ENCODE measurements at regions not wholly inside any gene's neighbourhood (a gene's known extent, or its start where the extent isn't known, plus 50 kb on each side); places are given as distances from the start of the nearest gene placed in this dataset.

GRCh38 chr2:196563876-196564275, 75.6 kb upstream of the CCDC150 start:
- TF ChIP-seq CTCF (IDR thresholded peaks at IDR 0.05; ENCODE audit: borderline replicate concordance, extremely low read depth, insufficient read depth), result no peak
- Histone ChIP-seq H3K4me3 (ENCODE audit: low read length in 3 of 3) (no peak overlapping the region), H3K27ac (ENCODE audit: low read depth in 2 of 2, low read length in 2 of 2) (no peak overlapping the region), H3K9ac (ENCODE audit: low read length in 3 of 3) (no peak overlapping the region), H3K9me3 (ENCODE audit: control insufficient read depth in 2 of 3, insufficient read depth in 1 of 3, low read length in 3 of 3) (peaks cover 0 to 5% (median 0%) of the 10 kb centered on the region in 3 donors), H3K36me3 (ENCODE audit: control insufficient read depth in 2 of 3, insufficient read depth in 3 of 3, low read length in 3 of 3) (no peaks in the 10 kb centered on the region), H3K27me3 (ENCODE audit: control insufficient read depth, insufficient read depth, low read length) (no peaks in the 10 kb centered on the region), H3K4me1 (ENCODE audit: control insufficient read depth in 2 of 3, insufficient read depth in 2 of 3, low read depth in 1 of 3, low read length in 3 of 3) (no peaks in the 10 kb centered on the region)
- FAIRE-seq (no peak), DNase-seq (no peak)
- intact Hi-C loops (cut with DNase I), result no loop called here

DNA sequence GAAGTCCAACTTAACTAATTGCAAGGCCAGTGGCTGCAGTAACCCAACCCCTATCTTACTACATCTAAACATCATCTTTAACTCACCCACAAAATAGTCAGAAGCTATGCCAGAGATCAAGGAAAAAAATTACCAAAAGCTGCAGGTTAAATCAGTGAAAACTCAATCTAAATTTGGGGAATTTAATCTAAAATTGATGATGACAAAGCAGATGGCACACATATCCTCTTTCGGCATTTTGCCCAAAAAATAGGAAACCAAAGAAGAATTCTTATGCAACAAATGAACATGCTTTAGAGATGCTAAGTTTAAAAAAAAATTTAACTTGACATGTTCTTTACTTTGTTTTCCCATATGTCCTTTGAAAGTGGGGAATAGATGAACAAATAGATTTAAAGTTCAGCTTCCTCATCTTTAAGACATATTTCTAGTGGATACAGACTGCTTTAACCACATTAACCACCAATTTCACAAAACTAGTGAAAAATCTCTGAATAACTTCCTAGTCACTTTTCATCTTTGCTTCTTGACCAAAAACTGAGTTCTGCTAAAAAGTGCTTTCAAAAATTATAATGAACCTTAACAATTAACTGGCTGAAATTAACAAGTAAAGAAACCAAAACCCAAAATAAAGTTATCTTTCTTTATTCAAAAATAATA, 74.3 kb upstream of the CCDC150 start:
- no peaks in the 10 kb centered on the region for H3K4me1 ChIP-seq (ENCODE audit: control insufficient read depth in 2 of 3, insufficient read depth in 2 of 3, low read depth in 1 of 3, low read length in 3 of 3)
- TF ChIP-seq CTCF (IDR thresholded peaks at IDR 0.05; ENCODE audit: borderline replicate concordance, extremely low read depth, insufficient read depth), result no peak
- H3K27me3 ChIP-seq (ENCODE audit: control insufficient read depth, insufficient read depth, low read length), result no peaks in the 10 kb centered on the region
- no peak overlapping the region for H3K4me3 ChIP-seq (ENCODE audit: low read length in 3 of 3)
- DNase-seq (no peak), FAIRE-seq (no peak)
- H3K9me3 ChIP-seq (ENCODE audit: control insufficient read depth in 2 of 3, insufficient read depth in 1 of 3, low read length in 3 of 3), result peaks cover 0 to 5% (median 0%) of the 10 kb centered on the region in 3 donors
- H3K27ac ChIP-seq (ENCODE audit: low read depth in 2 of 2, low read length in 2 of 2), result no peak overlapping the region
- H3K9ac ChIP-seq (ENCODE audit: low read length in 3 of 3), result no peak overlapping the region
- intact Hi-C loops (cut with DNase I), result no loop called here
- no peaks in the 10 kb centered on the region for H3K36me3 ChIP-seq (ENCODE audit: control insufficient read depth in 2 of 3, insufficient read depth in 3 of 3, low read length in 3 of 3)

DNA sequence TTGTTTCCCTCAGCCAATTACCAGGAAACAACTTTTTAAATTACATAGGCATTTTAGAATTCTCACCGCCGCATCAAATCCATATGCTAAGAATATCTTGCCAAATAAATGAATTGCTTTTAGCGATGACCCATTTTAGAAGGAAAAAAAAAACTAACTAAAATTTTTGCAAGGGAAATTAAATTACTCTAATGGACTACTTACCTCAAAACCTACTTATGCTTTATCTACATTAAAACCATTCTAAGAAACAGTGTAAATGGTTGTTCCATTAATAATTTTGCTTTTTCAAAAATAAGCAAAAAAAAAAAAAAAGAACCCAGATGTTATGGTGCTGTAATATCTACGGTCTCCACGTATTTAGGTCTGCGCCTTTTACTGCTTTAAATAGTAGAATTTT, 73.5 kb upstream of the CCDC150 start:
- Histone ChIP-seq H3K27ac (ENCODE audit: low read depth in 2 of 2, low read length in 2 of 2) (no peak overlapping the region), H3K9ac (ENCODE audit: low read length in 3 of 3) (no peak overlapping the region), H3K4me3 (ENCODE audit: low read length in 3 of 3) (no peak overlapping the region), H3K36me3 (ENCODE audit: control insufficient read depth in 2 of 3, insufficient read depth in 3 of 3, low read length in 3 of 3) (no peaks in the 10 kb centered on the region), H3K27me3 (ENCODE audit: control insufficient read depth, insufficient read depth, low read length) (no peaks in the 10 kb centered on the region), H3K4me1 (ENCODE audit: control insufficient read depth in 2 of 3, insufficient read depth in 2 of 3, low read depth in 1 of 3, low read length in 3 of 3) (no peaks in the 10 kb centered on the region), H3K9me3 (ENCODE audit: control insufficient read depth in 2 of 3, insufficient read depth in 1 of 3, low read length in 3 of 3) (peaks cover 0 to 4% (median 0%) of the 10 kb centered on the region in 3 donors)
- no peak for DNase-seq
- TF ChIP-seq CTCF (IDR thresholded peaks at IDR 0.05; ENCODE audit: borderline replicate concordance, extremely low read depth, insufficient read depth), result no peak
- intact Hi-C loops (cut with DNase I), result no loop called here
- no peak for FAIRE-seq
